Lower leg skin (tissue), 4 donors: ENCODE measurements at regions not wholly inside any gene's neighbourhood (a gene's known extent, or its start where the extent isn't known, plus 50 kb on each side); places are given as distances from the start of the nearest gene placed in this dataset.

ENCODE experiments used
- DNase-seq, 2 donors: peaks; one replicate each; pipeline ENCODE4 v3.0.0-alpha.2; 2019; ENCODE audit warnings: low spot score in 2 of 2
- H3K4me3 ChIP-seq: fragments of 200-600 bp; sonication (generic); 2 replicates; pipeline ENCODE4 v1.5.1; 2017; ENCODE audit warnings: mild to moderate bottlenecking, low read depth; ENCODE audit not compliant: poor library complexity, severe bottlenecking
- POLR2A ChIP-seq, 2 donors: fragments of 450-650 bp; IDR thresholded peaks; one replicate each; pipeline ENCODE4 v1.6.1; 2016 to 2017; ENCODE audit warnings: antibody characterized with exemption in 2 of 2, mild to moderate bottlenecking in 1 of 2, moderate library complexity in 1 of 2
- WGBS, 2 donors: methylation state at CpG; one replicate each; pipeline ENCODE4 v1.1.5; 2018; 5-methylcytosine and 5-hydroxymethylcytosine counted together
- intact Hi-C: fragments of 100-400 bp; cut with DNase I; formaldehyde crosslinking; loops from one replicate; pipeline ENCODE4 v1.15.0; 2023; ENCODE audit warnings: low total_unique reads
- TF ChIP-seq, protein P1 (sequence below), 3 donors: fragments of 450-650 bp; IDR thresholded peaks; one replicate each; pipeline ENCODE4 v1.5.1; 2016; ENCODE audit warnings: antibody characterized with exemption in 3 of 3, mild to moderate bottlenecking in 3 of 3, moderate library complexity in 2 of 3

DNA sequence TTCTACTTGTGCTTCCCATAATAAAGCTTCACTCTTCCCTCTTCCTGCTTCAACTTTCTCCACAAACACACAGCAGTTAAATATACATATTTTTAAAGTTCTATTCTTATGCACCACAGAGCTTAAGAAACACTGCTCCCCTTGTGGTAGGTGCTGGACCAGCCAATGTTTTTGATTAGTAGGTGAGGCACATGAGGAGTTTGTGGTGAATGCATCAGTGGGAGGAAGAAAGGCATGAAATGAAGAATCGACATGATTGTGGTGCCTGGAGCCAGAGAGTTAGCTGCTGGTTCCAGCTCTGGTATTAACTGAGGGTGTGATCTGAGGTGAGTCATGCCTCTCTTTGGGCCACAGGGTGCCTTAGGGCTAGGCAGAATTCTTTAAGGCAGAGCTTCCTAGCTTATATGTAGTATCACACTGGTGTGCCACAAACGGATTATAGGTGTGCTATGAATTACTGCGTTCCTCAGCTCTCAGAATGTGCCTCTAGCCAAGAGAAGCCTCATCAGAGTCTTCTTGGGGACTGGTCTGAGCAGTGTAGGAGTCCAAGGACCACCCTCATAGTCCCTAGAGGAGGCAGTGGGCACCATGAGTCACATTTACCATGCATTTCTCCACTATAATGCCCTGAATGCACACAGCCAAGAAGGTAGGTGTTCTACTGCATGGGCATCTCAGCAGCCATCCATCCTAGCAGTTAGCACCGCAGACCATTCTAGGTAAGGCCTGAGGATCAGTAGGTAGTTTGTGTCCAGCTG lies 97.4 kb upstream of the SGIP1 start:
- 54 to 63% methylated on average over 4 of the region's 4 CpGs for WGBS, 2 donors
- intact Hi-C loops = no loop called here
- DNase-seq = peak in 1 of 2 donors; percentile 40
- H3K4me3 ChIP-seq = no peak overlapping the region
- TF ChIP-seq POLR2A (IDR thresholded peaks at IDR 0.05) = no peak
- TF ChIP-seq, protein P1, sequence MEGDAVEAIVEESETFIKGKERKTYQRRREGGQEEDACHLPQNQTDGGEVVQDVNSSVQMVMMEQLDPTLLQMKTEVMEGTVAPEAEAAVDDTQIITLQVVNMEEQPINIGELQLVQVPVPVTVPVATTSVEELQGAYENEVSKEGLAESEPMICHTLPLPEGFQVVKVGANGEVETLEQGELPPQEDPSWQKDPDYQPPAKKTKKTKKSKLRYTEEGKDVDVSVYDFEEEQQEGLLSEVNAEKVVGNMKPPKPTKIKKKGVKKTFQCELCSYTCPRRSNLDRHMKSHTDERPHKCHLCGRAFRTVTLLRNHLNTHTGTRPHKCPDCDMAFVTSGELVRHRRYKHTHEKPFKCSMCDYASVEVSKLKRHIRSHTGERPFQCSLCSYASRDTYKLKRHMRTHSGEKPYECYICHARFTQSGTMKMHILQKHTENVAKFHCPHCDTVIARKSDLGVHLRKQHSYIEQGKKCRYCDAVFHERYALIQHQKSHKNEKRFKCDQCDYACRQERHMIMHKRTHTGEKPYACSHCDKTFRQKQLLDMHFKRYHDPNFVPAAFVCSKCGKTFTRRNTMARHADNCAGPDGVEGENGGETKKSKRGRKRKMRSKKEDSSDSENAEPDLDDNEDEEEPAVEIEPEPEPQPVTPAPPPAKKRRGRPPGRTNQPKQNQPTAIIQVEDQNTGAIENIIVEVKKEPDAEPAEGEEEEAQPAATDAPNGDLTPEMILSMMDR (IDR thresholded peaks at IDR 0.05) = no peak

DNA sequence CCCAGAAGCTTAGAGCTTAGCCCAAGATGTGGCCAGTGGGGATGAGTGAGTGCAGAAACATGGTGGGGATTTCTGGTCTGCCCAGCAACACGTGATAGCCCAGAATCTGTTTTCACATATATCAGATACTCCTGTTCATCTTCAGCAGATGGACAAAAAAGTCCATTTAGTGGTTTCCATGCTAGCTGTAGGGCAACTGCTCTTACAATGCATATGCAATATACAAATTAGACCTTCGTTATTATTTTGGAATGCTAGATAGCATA lies 96.9 kb upstream of the SGIP1 start:
- WGBS, 2 donors = 69 to 76% methylated on average over 2 of the region's 2 CpGs
- H3K4me3 ChIP-seq = no peak overlapping the region
- intact Hi-C loops = no loop called here
- DNase-seq = no peak
- TF ChIP-seq, protein P1 (IDR thresholded peaks at IDR 0.05) = no peak
- no peak for TF ChIP-seq POLR2A (IDR thresholded peaks at IDR 0.05)

DNA sequence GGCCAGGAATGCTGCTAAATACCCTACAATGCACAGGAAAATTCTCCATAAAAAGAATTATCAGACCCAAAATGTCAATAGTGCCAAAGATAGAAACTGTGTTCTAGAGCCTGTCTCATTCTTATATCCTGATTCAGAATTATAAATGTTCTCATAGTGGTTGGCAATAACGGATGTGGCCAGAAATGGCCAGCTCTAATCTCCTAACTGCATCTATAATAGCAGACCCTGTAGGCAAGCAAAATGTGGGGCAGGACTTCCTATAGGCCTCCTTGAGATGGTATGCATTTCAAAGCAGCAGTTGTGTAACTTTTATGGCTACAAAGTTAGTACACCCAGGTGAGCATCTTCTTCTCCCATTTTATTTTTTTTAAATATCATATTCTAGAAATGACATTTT lies 95.9 kb upstream of the SGIP1 start:
- H3K4me3 ChIP-seq = no peak overlapping the region
- intact Hi-C loops = no loop called here
- 86 to 92% methylated on average over 1 of the region's 1 CpG for WGBS, 2 donors
- DNase-seq = no peak
- TF ChIP-seq, protein P1 (IDR thresholded peaks at IDR 0.05) = no peak
- TF ChIP-seq POLR2A (IDR thresholded peaks at IDR 0.05) = no peak

DNA sequence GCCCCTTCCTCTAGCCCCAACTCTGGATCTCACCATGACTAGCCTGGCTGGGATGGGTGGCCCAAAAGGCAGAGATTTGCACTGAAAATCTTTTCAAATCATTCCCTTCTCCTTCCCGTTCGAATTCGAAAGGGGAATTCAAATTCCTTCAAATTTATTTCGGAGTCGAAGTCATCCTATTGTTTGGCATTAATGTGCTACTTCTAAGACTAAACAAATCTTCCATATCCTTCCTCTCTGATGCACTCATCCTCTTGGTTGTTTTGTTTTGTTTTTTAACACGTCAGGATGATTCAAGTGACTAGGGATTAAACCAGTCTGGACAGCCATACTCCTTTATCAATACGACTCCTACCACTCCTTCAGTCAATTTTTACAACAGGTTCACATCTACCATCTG lies 95.5 kb upstream of the SGIP1 start:
- no peak overlapping the region for H3K4me3 ChIP-seq
- no peak for DNase-seq
- 89 to 92% methylated on average over 7 of the region's 7 CpGs for WGBS, 2 donors
- TF ChIP-seq, protein P1 (IDR thresholded peaks at IDR 0.05) = no peak
- TF ChIP-seq POLR2A (IDR thresholded peaks at IDR 0.05) = no peak
- intact Hi-C loops = no loop called here

DNA sequence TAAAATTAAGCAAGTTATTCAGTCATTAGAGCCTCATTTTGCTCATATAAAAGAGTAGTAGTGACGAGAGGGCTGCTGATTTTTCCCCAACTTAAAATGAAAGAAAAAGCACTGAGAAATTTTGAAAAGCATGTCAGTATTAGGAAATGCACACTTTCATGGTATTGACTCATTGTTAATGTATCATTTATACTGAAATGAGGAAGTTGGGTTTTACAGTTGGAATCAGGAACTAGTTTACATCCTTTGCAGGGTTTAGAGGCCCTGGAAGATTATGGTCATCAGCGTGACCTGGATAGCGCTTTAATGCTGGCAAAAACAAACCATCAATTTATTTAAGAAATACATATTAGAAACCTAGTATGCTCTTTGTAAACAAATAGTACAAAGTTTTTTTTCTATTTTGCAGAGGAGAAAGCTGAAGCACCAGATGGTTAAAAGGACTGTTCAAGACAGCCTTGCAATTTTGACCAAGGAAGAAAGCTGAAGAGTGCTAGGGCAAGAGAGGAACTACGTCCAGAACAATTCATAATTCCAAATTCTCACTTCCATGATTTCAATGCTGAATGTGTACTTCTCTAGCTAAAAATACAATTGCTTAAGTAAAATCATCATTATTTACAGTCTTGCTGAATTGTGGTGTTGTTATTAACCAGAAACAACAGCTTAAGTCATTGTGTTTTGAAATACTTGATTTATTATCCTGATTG lies 94.8 kb upstream of the SGIP1 start:
- WGBS, 2 donors = 79 to 80% methylated on average over 4 of the region's 4 CpGs
- no peak for DNase-seq
- no peak for TF ChIP-seq POLR2A (IDR thresholded peaks at IDR 0.05)
- TF ChIP-seq, protein P1 (IDR thresholded peaks at IDR 0.05) = no peak
- no peak overlapping the region for H3K4me3 ChIP-seq
- intact Hi-C loops = no loop called here
